ENCODE measurements at regions not wholly inside any gene's neighbourhood (a gene's known extent, or its start where the extent isn't known, plus 50 kb on each side); places are given as distances from the start of the nearest gene placed in this dataset.

DNA sequence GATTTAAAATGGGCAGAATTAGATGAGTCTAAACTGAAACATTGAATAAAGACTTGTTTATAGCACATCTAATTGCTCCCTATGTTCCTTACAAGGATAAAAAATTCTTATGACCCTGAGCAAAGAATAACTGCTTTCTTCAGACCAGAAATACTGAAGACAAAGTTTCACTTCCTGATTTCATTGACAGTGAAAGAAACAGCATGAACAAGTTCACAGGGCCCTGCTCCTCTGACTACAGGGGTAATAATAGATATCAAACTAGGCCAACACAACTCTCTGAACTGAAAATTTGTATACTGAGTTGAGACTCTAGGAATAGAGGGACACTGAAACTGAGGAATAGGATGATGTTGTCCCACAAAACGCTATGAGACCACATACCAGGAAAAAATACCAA is 1383.3 kb upstream of the CDH2 start:
- no peak for DNase-seq (ENCODE audit: low read depth, low spot score)

DNA sequence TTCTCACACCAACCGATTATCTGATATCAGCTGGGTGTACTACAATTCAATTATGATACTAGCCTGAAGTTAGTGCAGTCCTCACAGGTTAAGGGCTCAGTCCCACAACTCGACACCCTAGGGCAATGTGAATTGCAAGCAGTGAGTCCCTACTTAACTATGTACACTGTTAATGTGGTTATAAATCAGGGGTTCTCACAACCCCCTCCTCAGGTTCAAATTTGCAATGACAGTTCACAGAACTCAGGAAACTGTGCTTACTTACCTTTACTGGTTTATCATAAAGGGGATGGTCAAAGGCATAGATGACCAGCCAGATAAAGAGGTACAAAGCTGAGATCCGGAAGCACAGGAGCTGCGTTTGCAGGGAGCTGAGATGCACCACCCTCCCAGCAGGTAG is 1379.1 kb upstream of the CDH2 start:
- no peak for DNase-seq (ENCODE audit: low read depth, low spot score)

- DNase-seq (ENCODE audit: low read depth, low spot score): no peak
Observed at GRCh38 chr18:29549759-29550158, 1372.8 kb upstream of the CDH2 start.

DNA sequence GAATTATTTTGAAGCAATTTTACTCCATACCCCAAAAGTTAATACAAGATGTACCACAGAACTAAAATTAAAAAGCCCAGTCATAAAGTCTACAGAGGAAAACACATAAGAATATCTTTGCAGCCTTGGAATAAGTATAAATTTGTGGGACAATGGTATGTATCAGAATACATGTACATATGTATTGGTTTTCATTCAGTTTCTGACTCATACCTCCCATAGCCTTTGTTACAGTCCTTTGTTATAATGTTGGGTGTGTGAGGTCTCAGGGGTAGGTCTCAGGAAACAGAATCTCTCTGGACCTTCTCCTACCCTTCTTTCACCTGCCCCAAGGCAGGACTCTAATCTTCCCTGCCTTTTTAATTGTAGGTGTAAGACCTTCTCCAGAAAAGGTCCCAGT is 1370.7 kb upstream of the CDH2 start:
- no peak for DNase-seq (ENCODE audit: low read depth, low spot score)

- DNase-seq (ENCODE audit: low read depth, low spot score): no peak
Observed at GRCh38 chr18:29540548-29540947, 1363.6 kb upstream of the CDH2 start.

DNA sequence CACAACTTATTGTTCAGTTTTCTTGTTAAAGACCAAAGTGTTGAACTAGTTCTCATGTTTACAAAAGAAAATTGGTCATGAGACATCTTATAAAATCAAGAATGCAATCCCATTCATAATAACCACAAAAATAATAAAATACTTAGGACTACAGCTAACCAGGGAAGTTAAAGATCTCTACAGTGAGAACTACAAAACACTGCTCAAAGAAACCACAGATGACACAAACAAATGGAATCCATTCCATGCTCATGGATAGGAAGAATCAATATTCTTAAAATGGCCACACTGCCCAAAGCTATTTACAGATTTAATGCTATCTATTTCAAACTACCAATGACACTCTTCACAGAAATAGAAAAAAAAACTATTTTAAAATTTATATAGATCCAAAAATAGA is 1354.8 kb upstream of the CDH2 start:
- no peak for DNase-seq (ENCODE audit: low read depth, low spot score)

- DNase-seq (ENCODE audit: low read depth, low spot score): no peak
Observed at GRCh38 chr18:29523371-29523770, 1346.4 kb upstream of the CDH2 start.

- no peak for DNase-seq (ENCODE audit: low read depth, low spot score)
Observed at GRCh38 chr18:29512761-29513160, 1335.8 kb upstream of the CDH2 start.

GRCh38 chr18:29512203-29512602 is 1335.3 kb upstream of the CDH2 start:
- DNase-seq (ENCODE audit: low read depth, low spot score): no peak

GRCh38 chr18:29501952-29502351 is 1325.0 kb upstream of the CDH2 start:
- DNase-seq (ENCODE audit: low read depth, low spot score): no peak

DNA sequence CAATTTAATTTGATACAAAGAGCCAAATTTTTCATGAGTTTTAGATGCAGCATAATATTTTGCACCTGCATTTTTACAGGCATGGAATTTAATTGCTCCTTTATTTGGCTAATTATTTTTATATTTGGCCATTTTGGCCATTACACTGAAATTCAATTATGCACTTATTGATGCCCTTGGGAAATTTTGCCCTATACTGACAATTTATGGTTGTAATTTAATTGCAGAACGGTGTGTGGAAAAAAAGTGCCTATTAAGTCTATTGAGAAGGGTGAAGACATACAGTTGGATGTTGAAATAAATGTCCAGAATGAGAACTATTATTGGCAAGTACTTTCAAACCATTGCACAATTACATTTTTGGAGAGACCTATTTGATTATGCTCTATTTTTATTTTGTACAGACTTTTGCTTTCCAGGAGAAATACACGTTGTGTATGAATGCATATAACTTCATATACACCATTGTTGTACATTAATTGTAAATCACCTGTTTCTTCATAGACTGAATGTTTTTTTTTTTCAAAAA is 1319.3 kb upstream of the CDH2 start:
- DNase-seq (ENCODE audit: low read depth, low spot score): no peak

DNA sequence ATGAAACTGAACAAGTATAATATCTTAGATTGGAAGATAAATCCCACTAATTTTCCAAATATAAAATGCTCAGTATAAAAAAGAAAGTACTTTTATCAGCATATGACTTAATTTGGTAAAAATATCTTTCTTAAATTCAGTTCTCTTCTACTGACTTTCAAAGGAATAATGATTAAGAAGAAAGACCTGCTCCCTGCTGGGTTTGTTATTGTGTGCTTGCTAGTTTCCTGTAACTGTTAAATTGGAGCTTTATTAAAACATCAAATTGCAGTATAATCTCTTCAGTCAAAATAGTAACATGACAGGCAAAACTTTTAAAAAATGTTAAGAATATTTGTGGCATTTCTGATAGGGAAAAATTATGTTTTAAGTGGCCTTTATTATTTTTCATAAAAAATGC is 1317.4 kb upstream of the CDH2 start:
- DNase-seq (ENCODE audit: low read depth, low spot score): no peak

DNA sequence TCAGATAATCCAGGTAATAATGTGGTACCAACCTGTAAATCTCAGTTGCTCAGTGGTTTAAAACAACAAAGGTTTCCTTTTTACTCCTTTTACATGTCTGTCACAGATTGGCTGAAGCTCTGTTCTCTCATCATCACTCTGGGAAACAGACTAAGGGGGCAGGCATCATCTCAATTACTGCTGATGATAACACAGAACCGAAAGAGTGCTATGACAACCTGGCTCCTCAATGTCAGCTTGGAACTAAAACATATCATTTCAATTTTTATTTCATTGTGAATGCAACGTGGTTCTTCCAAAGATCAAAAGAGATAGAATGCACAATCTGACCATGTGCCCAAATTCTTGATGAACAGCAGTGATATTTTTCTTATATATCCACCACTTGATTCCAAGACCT is 1315.0 kb upstream of the CDH2 start:
- DNase-seq (ENCODE audit: low read depth, low spot score): no peak

DNA sequence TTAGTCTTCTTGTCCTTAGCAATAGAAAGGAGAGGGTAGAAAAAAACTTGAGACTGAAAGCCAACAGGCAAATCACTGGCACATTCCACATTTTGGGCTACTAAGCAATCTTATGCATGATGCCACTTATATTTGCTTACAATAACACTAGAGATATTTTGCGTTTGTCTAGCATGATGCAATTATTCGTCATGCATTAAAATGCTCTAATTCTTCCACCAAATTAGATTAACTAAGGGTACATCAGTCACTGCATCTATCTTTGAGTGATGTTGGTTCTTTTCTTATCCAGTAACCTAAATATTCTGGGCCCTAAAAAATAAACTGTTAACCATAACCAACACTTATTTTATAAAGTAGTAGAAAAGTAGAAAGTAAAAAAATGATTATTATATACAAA is 1311.7 kb upstream of the CDH2 start:
- no peak for DNase-seq (ENCODE audit: low read depth, low spot score)

DNA sequence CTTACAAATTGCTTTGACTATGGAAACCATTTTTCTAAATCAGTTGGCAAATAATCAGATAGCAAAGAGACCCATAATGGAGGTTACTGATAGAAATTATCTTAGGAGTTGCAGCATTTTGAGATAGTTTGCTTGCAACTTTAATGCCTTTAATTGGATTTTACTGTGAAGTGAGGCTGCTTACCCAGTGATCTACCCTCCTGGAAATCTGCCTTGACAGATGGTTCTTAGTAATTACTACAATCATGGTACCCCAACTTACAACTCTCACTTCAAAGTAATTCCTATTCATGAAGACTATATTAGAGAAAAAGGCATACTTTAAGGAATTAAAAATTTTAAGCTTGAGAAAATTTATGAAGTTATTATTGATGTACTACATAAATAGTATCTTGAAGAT is 1288.6 kb upstream of the CDH2 start:
- no peak for DNase-seq (ENCODE audit: low read depth, low spot score)

DNA sequence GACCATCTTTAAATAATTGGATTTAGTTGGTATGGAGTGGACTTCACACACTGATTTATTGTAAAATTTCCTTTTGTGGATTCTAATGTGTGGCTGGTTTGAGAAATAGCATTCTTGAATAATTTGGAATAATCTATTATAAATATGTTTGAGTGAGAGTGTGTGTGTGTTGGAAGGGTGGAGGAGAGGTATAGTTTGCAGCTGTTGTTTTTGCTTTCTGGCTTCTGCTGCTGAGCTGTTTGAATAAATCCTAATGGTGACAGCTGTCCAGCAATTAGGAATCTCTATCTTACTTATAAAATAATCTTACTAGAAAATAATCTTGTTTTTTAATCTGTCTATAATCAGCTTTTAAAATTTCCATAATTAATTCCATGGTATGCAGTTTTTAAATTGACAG is 1283.0 kb upstream of the CDH2 start:
- no peak for DNase-seq (ENCODE audit: low read depth, low spot score)

DNA sequence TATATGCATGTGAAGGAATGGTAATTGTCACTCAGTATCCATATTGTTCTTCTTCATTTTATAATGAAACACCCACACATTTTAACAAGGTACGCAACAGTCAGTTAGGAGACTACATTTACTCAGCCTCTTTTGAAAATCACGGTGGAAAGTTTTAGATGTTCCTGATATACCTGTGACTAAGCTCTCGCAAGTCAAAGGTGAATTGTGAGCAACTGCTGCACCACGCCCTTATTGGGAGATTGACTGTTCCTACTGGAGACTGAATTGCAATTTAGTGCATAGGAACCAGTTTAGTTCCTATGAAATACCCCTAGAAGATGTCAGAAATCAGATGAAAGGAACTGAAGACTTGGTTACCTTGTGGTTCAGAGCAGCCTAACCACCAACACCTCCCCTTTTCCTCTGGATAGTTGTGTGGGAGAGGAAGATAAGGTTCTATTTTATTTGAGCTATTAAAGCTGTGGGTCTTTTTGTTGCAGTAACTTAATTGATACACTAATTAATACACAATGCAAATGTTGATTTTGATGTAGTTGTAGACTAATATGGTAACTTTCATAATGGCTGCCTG is 1280.5 kb upstream of the CDH2 start:
- DNase-seq (ENCODE audit: low read depth, low spot score): no peak

DNA sequence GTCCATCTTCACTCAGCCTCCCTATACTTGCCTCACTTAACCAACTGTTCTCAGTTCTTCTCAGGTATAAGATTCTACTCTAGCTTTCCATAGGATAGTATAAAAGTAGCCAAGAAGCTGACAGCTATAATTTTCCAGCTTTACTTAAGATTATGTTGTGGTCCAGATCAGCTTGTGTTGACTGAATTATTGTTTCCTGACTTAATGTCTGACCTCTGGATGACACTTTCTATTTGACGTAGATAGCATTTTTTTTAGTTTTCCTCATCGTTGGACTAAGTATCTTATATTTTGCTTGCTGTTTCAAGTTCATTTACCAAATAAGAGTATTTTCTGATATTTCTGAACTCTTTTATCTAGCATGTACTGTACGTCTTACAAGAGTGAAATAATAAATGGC is 1272.5 kb upstream of the CDH2 start:
- no peak for DNase-seq (ENCODE audit: low read depth, low spot score)

DNA sequence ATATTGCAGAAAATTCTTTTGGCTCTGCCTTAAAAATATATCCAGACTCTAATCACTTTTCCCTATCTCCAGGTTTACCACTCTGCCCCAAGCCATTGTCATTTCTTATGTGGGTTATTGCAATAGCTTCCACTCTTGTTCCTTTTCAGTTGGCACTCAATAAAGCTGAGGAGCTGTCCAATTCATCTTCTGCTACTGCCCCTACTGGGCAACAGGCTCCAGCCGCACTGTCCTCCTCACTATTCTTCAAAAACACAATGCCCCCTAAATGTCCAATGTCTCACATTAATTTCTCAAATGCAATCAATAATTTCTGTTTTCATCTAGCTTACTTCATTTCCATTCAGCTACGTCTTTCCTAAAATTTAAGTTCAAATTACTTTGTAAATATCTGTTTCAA is 1262.5 kb upstream of the CDH2 start:
- no peak for DNase-seq (ENCODE audit: low read depth, low spot score)

DNA sequence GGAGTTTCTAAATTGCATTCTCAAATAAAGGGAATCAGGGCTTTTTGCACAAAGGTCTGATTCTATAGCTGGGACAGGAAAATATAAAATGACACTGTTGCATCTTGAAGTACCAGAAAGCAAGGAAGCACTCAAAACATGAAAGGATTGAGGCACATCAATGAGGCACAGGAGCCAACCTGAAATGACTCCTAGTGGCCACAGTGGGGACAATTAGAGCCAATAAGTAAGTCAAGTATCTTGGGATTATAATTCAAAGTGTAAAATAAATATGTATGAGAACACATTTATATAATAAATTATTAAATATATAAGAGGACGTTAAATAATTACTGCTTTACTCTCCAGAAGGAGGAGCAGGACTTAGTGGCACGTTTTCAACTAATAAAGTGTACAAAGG is 1259.5 kb upstream of the CDH2 start:
- no peak for DNase-seq (ENCODE audit: low read depth, low spot score)

- no peak for DNase-seq (ENCODE audit: low read depth, low spot score)
Observed at GRCh38 chr18:29434650-29435049, 1257.7 kb upstream of the CDH2 start.

GRCh38 chr18:29430416-29430815 is 1253.5 kb upstream of the CDH2 start:
- no peak for DNase-seq (ENCODE audit: low read depth, low spot score)

GRCh38 chr18:29418136-29418535 is 1241.2 kb upstream of the CDH2 start:
- no peak for DNase-seq (ENCODE audit: low read depth, low spot score)

DNA sequence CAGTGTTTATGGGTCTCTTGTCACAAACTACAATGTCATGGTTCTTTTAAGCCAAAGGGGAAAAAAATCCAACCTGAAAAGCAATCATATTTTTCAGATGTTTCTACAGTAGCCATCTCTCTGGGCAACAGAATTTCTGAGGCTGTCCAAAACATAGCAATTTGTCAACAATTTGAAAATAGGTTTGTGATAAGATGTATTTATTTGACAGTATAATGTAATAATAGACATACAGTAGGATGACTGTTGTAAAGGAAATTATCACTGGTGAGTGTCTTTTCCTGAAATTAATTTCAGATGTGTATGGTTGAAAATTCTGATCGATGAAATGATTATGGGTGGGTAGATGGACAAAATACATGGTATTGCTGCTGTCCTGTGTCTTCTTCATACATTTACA is 1230.1 kb upstream of the CDH2 start:
- DNase-seq (ENCODE audit: low read depth, low spot score): no peak
